GM21576 (cell line): ENCODE measurements at regions not wholly inside any gene's neighbourhood (a gene's known extent, or its start where the extent isn't known, plus 50 kb on each side); places are given as distances from the start of the nearest gene placed in this dataset.
A peak's percentile ranks its signal among the peaks of the same experiment; 100 is the strongest.

ENCODE experiments used
- ATAC-seq: cut with Tn5 transposase; IDR thresholded peaks from one replicate; pipeline ENCODE4 v1.9.1; 2021; ENCODE audit warnings: mild to moderate bottlenecking, moderate library complexity; ENCODE audit not compliant: unreplicated experiment

DNA sequence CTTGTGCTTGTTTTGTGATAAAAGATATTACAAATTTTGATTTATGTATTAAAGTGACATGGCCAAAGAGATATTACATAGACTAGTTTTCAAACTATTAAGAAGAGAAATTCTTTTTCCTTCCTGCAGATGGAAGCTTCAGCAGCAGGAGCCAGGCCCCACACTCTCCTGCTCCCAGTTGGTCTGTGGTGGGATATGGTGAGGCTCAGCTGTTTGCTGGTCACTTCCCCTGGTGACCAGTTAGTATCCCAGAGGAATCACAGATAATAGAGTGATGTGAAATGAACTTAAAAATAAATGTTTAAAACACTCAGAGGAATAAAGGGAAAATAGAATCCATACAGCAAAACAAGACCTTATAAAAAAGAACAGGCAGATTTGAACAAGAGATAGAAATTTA is 154.7 kb downstream of the KTN1 start:
- ATAC-seq: no peak

DNA sequence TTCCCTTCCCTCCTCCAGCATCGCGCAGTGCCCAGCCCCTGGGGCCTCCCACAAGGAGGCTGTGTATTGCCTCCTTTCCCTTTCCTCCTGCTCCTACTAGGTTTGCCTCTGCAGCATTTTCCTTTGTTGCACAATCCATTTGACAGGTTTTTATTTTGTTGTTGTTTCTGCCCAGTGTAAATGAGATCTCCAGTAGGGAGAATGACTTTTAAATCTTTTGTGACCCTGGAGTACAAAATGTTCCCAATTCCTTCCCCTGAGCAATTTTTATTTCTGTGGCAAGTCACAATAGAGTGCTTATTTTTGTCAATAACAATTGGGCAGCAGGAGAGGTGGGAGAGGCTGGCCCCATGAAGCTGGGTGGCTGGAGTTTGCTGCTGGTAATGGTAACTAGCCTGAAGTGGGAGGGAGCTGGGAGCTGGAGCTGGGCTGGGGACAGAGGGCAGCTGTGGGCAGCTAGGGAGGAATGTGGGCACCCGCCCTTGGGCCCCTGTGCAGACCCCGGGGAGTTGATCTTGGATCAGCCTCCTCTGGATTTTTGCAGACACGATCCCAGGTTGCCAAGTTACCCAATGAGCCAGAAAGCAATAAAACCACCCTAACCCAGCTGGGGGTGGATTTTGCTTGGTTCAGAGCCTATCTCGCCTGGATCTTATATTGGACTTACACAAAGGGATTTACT is 160.1 kb downstream of the KTN1 start:
- ATAC-seq: no peak

DNA sequence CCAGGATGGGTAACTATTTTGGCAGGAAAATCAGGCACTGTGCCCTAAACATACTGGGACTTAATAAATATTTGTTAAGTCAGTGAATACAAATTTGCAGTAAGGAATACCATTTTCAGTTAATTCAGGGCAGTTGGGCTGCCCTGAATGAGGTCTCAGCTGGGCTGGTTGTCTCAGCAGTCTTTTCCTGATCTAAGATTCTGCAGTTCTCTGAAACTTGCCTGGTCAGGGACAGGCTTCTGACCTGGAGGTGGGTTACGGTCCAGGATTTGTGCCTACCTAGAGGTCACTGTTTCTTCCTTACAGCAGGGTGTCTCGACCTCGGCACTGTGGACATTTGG is 160.6 kb downstream of the KTN1 start:
- no peak for ATAC-seq

DNA sequence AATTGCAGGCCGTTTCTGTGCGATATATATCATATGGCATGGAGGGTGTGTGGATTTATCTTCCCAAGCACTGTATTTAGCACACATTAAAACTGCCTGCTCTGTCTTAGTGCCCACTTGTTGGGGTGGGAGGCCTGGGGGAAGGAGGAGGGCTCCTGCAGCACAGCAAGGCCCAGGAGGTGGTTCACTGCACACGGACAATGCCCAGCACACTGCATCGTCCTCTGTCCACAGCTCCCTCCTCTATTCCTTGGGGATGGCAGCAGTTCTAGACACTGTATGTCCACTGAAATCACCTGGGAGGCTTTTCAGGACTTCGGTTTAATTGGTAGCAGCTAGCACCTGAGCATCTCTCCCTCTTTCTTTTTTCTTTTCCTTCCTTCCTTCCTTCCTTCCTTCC is 161.2 kb downstream of the KTN1 start:
- no peak for ATAC-seq

DNA sequence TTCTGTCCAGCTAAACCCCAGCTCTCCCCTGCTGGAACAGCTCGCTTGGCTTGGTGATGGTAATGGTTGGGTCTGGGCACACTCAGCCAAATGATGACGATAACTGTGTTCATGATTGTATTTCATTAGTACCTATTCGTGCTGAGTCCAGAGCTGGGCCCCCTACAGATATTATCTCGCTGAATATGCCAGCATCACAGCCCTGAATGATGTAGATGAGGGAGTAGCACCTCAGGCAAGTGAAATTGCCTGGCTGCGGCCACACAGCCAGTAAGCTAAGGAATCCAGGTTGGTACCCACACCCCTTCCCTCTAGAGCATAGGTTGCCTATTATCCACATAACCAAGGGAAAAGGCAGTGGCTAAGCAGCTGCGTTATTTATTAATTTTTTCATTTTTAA is 163.5 kb downstream of the KTN1 start:
- ATAC-seq: no peak

DNA sequence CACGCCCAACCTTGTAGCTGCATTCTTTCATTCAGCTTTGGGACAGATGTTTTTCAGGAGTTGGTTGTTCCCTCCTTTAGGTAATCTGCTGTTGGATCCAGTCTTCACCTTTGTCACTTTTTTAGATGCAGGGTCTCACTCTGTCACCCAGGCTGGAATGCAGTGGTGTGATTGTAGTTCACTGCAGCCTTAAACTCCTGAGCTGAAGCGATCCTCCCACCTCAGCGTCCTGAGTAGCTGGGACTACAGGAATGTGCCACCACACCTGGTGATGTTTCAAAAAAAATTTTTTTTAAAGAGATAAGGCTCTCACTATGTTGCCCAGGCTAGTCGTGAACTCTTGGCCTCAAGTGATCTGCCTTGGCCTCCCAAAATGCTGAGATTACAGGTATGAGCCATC is 164.3 kb downstream of the KTN1 start:
- ATAC-seq: no peak

DNA sequence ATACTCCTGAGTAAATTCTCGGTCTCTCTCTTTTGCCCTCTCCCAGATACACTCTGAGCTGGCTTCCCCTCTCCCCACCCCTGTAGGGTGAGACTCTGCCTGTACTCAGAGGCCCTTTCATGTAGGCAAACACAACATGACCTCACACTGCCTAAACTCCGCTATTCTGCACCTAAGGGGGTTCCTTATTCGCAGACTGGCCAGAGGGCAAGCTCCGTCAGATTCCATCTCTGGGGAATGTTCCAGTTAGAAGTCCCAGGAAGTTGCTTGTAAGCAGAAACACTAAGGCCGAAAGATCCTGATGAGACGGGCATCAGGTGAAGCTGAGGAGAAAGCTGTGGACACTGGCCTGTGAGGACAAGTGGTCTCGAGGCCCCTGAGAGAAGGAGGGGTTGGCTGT is 165.9 kb downstream of the KTN1 start:
- no peak for ATAC-seq

DNA sequence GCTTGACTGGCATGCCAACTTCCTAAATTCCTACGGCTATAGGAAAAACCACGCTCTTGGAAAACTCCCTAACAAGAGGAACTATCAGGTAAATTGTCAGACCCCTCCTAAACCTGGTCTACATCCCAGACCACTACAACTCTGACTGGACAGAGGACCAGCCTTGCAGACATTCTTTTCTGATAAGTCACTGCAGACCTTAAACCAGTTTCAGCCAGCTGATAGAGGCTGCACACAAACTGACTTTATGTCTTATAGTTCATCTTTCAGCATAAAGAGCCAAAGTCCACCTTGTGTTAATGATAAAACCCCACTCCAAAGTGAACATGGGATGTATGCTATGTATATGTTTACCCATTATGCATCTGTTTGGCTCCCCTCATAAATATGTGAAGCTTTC is 166.6 kb downstream of the KTN1 start:
- no peak for ATAC-seq

DNA sequence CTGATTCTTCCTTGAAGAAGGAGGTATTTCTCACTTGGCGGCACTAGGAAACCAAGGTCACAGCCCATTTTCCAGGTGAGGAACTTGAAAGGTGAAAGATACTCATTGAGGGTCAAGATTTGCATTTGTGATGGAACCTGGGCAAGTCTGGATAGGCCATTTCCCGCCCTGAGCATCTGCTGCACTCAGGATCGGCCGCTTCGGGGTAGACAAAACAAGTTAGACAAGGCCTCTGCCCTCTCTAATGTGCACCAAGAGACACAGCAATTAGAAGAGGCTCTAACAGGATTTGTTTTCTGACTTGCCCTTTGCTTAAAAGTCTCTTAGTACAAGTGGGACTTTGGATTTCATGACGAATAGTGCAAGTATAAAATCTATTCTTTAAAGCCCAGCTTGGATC is 167.2 kb downstream of the KTN1 start:
- ATAC-seq: no peak

DNA sequence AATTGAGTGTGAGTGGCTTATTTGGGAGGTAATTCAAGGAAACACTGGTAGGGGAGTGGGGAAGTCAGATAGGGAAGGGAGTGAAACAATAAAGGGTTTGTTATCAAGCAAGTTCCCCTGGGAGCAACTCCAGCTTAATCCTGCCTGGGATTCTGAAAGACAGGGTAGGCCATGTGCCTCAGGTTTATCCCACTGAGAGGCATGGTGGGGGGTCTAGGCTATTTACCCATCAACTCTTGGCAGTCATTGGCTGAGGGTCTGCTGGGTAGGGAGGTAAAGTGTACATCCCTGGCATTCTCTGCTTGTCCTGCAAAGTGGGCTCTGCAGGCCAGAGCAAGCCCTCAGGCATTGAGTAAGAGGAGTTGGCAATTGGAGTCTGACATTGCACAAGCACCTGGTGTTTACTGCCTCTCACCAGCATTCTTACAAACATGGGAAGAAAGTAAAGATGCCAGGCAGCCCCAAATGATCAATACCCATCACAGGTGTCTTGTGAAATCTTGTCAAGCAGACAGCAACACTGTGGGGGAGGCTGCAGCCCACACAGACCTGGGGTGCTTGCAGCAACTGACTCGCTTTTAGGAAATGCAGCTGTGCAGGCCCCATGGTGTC is 169.3 kb downstream of the KTN1 start:
- ATAC-seq: no peak

DNA sequence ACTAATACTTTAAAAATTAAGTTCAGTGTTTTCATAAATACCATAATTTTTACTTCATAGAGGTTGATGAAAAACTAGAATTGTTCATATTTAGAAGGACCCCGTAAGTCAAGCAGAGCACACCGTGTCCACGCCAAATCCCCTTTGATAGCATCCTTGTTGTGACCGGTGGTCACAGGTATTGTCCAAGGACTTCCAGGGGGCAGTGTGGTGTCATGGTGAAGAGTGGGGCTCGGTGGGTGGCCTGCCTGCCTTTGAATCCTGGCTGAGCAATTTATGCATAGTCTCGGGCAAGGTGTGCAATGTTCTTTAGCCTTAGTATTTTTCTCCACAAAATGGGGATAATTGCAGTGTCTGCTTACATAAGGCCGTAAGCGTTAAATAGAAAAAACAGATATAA is 169.9 kb downstream of the KTN1 start:
- ATAC-seq: no peak

DNA sequence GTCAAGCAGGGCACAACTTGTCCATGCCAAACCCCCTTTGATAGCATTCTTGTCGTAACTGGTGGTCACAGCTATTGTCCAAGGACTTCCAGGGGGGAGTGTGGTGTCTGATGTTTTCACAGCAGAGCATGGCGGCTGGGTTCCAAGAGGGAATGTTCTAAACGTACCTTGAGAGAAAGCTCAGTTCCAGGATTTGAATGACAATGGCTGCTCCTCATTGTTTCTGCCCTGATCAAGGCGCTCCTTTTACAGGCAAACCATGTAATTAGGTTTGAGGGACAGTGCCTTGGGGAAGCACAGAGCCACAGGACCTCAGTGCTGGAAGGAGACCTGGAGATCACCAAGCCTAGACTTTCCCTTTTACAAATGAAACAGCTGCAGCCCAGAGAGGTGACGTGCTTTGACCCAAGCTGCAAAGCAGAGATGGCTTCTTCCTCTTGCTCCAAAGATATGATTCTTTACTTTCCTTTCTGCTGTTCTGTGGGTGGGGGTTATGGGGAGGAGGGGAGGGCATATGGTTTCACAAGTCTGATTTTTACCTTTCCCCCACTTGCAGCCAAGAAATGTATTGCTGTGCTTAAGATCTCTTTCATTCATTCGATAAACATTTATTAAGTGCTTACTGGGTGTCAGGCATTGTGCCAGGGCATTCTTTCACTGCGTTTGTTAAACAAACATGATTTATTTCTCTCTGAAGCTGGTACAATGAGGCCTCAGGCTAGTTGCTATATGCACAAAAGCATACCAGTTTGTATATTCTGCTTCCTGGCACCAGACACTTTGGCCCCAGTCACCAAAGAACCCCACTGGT is 172.8 kb downstream of the KTN1 start:
- no peak for ATAC-seq

DNA sequence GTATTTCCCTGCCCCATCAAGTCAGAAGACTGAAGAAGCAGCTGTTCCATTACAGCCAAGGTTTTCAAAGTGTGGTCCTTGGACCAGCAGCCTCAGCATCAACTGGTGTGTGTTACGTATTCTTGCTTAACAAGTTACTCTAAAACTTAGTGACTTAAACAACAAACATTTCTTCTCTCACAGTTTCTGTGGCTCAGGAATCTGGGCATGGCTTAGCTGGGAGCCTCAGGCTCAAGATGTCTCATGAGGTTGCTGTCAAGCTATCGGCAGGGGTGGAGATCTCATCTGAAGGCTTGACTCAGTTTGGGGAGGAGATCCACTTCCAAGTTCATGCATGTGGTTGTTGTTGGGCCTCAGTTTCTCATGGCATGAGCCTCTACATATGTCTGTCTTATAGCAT is 174.5 kb downstream of the KTN1 start:
- no peak for ATAC-seq

DNA sequence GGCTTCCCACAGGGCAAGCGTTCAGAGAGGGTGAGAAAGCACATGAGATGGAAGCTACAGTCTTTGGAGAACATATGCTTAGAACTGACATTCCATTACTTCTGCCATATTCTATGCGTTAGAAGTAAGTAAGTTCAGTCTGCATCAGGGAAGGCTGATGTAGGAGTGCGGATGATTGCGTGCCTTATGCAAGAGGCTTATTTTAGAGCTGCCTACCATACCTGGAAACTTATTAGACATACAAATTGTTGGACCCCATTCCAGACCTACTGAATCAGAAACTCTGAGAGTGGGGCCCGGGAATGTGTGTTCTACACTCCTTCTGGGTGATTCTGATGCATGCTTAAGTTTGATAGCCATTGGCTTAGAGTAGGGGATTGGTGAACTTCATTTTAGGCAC is 174.9 kb downstream of the KTN1 start:
- no peak for ATAC-seq

DNA sequence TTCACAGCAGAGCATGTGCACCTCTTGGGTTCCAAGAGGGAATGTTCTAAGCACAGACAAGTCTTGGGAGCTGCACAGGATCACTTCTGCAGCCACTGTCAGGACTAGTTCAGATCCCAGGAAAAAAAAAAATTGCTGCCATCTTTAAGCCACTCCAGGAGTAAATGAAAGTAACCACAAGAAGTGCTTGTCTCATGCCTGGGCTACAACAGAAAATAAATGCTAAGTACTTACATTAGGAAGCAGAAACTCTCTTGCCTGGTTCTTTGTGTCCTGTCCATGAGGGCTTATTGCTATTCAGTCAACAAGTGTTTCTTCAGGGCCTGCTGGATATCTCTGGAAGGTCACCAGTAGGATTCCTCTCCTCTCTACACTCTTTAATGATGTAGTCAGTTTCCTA is 176.1 kb downstream of the KTN1 start:
- ATAC-seq: no peak

DNA sequence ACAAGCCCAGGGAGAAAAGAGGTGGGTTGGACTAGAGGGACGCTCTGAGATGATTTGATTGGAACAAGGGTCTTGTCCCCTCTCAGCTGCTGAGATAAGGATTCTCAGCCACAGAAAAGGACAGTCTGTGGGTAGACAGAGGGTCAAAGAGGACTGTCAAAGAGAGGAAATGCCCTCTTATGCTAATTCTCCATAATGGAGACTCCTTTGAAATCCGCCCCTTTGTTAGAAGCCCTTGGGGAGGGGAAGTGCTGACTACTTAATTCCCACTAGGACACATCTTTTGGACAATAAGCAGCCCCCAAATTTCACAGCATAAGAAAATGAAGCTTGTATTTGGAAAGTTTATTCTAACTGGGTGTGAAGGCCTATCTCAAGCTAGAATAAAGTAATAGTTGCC is 176.6 kb downstream of the KTN1 start:
- ATAC-seq: no peak

DNA sequence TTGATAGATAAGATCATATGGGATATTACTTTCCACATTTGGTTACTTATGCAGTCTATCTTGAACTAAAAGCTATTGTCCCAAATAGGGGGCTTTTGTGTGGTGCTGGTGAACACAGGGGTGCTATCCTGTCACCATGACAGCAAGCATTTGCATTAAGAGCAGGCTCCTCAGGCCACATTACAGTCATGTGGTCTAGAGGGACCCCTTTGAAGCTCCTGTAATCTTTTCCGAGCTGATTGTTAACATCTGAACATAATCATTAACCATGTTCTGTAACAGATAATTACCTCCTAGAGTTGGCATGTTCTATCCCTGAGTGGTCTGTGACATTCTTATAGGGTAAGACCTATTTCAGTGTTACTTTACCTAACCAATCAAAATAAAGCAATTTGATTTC is 178.8 kb downstream of the KTN1 start:
- no peak for ATAC-seq

DNA sequence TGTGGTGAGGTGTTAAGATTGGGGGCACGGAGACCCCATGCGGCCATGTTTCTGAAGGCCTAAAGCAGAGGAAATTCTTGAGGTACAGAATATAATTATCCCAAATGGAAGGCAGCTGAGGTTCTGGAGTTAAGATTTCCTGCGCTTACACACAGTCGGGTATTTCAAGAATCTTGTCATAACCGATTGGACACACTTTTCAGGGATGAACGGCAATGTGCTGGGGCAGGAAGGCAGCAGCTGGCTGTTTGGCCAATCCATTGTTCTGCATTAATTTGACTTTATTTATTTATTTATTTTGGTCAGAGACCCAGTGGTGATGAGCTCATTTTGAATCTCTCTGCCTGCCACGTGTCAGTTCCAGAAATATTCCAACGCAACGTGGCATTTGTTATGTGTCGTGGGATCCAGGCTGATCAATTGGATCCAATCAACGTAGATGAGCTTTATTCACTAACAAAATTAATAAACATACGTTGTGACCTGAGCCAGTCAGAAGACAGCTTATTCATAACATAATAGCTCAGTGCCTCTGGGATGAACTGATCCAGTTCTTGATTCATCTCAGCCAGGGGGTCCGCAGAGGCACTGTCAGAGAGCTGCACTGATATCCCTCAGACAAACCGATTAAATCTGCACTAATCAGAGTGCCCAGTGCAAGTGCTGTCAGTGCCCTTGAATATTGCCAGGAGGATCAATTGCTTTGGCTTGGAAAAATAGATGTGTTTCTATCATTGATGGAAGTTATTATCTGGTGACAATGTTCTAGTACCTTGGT is 181.0 kb downstream of the KTN1 start:
- no peak for ATAC-seq

DNA sequence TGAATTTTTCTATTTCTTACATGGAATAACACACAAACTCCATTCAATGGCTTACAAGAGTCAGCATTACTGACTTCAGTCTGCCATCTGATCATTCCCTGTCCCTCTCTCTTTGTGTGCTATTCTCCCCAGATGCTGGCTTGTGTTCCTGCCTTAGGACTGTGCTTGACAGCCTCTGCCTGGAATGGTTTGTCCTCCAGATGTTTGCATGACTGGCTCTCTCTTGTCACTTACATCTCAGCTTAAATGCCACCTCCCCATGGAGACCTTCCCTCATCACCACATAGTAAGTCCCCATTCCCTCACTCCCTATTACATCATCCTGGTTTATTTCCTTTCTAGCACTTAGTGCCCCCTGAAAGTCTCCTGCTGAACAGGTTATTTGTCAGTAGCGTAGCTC is 181.6 kb downstream of the KTN1 start:
- ATAC-seq: no peak

DNA sequence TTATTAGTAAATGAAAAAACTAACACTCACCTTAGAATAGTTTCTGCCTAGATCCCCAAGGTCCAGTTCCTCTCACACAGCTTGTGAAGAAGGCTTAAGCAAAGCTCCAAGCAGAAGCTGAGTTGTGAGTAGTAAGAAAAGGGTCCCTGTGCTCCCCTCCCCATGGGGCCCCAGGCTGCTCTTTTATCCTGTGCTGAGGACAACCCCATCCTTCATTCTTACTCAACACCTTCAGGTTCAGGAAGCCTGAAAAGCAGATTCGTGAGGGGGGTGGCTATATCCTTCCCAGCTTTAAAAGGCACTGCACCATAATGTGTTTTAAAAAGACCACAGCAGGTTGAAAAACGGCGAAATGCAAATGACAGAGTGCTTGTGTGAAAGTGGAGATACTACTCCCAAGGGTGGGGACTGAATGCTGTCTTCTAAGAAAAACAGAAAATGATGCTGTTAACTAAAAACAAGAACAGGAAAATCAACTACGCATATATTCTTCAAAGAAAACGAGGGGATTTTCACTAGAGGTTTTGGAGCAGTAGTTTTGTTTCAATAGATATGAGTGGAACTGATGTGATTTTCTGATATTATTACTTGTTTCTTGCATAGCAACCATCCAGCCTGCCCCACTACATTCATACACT is 182.7 kb downstream of the KTN1 start:
- peak; percentile 56 for ATAC-seq

DNA sequence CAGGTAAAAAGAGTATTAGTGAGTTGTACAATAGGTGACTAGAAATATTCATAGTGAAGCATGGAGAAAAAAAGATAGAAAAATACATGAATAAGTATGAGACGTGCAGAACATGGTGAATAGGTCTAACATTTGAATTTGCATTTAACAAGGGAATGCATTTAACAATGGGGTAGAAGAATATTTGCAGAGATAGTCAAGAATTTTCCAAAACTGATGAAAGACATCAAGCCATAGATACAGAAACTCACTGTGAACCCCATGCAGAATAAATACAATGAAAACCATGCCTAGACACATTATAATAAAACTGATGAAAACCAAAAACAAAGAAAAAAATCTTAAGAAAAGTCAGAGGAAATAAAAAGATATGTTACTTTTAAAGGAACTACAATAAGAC is 184.8 kb downstream of the KTN1 start:
- ATAC-seq: no peak
